CD4-positive, alpha-beta T cell treated with Interleukin-17A for 4 hours (primary cell): ENCODE measurements at regions not wholly inside any gene's neighbourhood (a gene's known extent, or its start where the extent isn't known, plus 50 kb on each side); places are given as distances from the start of the nearest gene placed in this dataset.
"Not testable (repeated sequence)": the region's sequence is repeated elsewhere in the genome, so short reads cannot be mapped to it uniquely, and the experiment has no call there.

ENCODE experiments used
- DNase-seq: peaks from one replicate; pipeline ENCODE4 v3.0.0-alpha.2; 2020; ENCODE audit warnings: mixed read lengths

- DNase-seq: no peak
Observed at GRCh38 chr14:83660597-83660996, 1869.3 kb upstream of the FLRT2 start.

- DNase-seq: no peak
Observed at GRCh38 chr14:83664389-83664788, 1865.6 kb upstream of the FLRT2 start.

GRCh38 chr14:83689265-83689664 lies 1840.7 kb upstream of the FLRT2 start:
- DNase-seq: no peak

DNA sequence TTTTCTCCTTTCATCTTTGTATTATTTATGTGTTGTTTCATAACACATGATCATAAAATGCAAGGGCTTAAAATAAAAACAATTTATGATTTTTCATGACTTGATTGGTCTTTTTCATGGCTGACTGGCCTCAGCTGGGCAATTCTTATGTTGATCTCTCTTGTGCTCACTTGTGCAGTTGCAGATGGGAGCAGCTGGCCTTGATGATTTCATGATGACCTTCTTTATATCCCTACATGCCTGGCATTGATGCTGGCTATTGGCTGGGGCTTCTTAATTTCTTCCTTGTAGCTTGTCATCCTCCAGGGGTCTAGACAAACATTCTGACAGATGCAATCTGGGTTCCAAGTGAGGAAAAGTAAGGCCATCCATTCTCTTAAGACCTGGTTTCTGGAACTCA lies 1832.8 kb upstream of the FLRT2 start:
- DNase-seq: no peak

GRCh38 chr14:83702619-83703018 lies 1827.3 kb upstream of the FLRT2 start:
- no peak for DNase-seq

- no peak for DNase-seq
Observed at GRCh38 chr14:83706231-83706954, 1823.6 kb upstream of the FLRT2 start.

- no peak for DNase-seq
Observed at GRCh38 chr14:83707056-83707455, 1822.9 kb upstream of the FLRT2 start.

DNA sequence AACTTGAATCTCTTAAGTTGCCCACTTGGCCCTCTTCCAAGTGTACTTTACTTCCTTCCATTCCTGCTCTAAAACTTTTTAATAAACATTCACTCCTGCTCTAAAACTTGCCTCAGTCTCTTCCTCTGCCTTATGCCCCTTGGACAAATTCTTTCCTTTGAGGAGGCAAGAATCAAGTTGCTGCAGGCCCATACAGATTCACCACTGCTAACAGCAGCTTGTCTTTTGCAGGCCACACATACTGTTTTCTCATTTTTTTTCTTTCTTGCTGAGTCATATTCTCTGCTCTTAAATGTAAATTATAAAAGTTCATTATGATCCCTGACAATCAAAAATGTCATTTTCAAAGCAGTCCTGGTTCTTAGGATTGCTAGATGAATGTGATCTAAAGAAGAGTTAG lies 1820.8 kb upstream of the FLRT2 start:
- no peak for DNase-seq

- DNase-seq: no peak
Observed at GRCh38 chr14:83711046-83711445, 1818.9 kb upstream of the FLRT2 start.

GRCh38 chr14:83712418-83713129 lies 1817.4 kb upstream of the FLRT2 start:
- no peak for DNase-seq

GRCh38 chr14:83713732-83714131 lies 1816.2 kb upstream of the FLRT2 start:
- DNase-seq: no peak

GRCh38 chr14:83714151-83714550 lies 1815.8 kb upstream of the FLRT2 start:
- no peak for DNase-seq

DNA sequence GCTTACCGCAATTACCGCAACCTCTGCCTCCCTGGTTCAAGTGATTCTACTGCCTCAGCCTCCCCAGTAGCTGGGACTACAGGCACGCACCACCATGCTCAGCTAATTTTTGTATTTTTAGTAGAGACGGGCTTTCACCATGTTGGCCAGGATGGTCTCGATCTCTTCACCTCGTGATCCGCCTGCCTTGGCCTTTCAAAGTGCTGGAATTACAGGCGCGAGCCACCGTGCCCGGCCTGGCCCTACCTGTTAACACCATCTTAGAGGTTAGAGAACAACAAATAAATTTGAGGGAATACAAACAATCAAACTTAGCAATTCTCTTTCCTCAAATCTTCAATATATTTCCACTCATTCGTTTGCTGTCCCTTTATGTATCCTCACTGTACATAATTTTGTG lies 1810.5 kb upstream of the FLRT2 start:
- DNase-seq: not testable (repeated sequence)

GRCh38 chr14:83733670-83734069 lies 1796.3 kb upstream of the FLRT2 start:
- DNase-seq: no peak

DNA sequence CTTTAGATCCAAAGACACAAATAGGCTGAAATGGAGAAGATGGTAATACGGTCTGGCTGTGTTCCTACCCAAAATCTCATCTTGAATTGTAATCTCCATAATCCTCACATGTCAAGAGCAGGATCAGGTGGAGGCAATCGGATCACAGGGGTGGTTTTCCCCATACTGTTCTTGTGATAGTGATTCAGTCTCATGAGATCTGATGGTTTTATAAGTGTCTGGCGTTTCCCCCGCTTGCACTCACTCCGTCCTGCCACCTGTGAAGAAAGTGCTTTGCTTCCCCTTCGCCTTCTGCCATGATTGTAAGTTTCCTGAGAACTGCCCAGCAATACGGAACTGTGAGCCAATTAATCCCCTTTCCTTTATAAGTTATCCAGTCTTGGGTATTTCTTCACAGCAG lies 1795.5 kb upstream of the FLRT2 start:
- DNase-seq: no peak

DNA sequence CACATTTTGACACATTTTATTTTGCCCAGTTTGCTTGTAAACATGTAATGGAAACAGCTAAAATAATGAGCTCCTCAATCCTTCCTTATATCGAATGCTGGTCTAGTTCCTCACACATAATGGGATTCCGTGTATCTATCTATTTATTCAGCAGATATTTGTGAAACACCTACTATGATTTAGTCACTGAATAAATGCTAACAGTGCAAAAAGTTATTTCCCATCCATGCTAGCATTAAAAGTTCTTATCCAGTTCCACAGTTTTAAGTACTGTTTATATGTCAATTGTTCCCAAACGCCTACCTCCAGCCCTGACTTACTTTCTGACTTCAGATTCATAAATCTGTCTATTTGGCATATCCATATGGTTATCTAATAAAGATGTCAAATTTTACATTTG lies 1788.7 kb upstream of the FLRT2 start:
- no peak for DNase-seq

DNA sequence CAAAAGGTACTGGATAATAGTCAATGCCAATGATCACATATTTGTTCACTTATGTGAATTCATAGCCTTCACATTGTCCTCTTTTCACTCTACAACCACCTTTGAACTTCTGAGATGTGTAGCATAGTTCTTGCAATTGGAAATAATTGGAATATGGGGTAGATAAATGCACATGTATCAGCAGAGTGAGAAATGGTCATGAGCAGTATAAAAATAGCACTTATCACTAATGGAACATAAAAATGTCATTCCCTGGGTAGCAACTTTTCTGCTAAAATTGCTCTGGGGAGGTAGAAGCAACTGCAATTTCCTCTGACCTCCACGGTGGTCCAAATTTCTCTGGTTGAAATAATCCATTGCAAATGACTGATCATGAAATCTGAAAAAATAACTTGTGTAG lies 1785.7 kb upstream of the FLRT2 start:
- DNase-seq: no peak

GRCh38 chr14:83744891-83745290 lies 1785.1 kb upstream of the FLRT2 start:
- DNase-seq: no peak

GRCh38 chr14:83746336-83746735 lies 1783.6 kb upstream of the FLRT2 start:
- no peak for DNase-seq

- no peak for DNase-seq
Observed at GRCh38 chr14:83757916-83758315, 1772.0 kb upstream of the FLRT2 start.

DNA sequence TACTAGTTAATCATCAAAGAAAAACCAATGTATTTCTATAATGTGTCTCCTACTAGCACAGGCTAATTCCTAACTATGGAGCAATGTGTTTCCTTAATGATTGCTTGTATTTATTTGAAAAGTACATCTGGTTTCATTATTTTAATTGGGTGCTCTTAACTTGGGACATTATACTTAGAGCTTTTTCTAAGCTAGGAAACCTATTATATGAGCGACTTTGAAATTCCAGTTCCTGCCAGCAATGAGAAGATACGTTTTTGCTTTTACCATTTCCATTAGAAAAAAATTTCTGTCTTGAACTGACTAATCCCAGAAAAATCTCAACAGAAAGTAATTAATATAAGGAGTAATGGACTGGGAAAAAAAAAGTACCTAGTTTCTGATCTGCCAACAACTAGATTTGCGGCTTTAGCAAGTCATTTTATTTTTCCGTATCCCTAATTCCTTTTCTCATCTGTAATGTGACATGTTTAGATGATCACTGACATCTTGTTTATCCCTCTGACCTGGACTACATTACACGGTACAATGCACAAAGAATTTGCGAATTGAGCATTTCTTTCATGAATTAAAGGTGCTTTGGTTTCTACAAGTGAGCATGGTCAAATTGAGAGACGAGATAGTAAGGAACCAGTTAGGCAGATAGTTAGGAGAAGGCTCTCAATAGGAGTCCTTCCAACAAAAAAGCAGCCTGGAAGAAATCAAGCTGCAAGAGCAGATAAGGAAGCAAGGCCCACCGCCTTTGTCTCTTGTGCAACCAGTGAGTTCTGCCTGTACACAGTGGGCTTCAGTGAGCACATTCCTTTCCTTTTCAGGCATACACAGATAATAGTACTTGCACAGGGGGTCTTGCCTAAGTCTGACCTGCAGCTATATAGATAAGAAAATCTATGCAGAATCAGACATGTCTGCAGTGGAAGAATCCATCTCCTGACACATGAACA lies 1765.0 kb upstream of the FLRT2 start:
- no peak for DNase-seq

- no peak for DNase-seq
Observed at GRCh38 chr14:83777516-83777915, 1752.4 kb upstream of the FLRT2 start.

DNA sequence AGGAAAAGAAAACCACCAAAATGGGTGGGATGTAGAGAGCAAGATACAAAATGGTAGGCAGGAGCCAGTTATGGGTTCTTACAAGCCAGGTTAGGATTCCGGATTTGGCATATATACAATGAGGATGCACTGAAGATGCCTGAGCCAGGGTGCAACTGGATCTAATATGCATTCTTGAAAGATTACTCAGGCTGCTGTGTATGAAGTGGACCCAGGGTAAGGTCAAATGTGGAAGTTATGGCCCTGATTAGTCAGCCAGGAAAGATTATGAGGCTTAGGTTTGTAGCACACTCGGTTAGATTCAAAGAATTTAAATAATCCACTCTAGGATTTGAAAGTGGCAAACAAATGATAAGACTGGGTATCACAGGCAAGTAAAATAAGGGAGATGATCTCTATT lies 1750.7 kb upstream of the FLRT2 start:
- DNase-seq: no peak

DNA sequence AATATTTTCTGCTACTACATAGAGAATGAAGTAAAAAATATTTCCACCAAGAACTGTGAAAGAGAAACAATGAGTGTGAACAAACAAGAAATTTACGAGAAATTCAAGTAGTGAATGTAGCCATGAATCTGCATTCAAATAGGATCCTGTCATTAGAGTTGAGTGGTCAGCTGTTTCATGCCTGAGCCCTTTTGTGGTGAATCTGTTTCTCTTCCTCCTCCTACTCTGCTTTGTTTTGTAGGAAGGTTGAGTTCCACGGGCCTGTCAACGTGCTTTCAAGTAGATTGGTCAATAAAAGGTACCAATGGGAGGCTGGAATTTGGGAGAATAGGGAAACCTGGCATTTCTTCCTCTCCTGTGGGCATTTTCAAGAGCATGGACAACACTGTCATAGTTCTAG lies 1749.6 kb upstream of the FLRT2 start:
- DNase-seq: no peak
